A673 (cell line): ENCODE measurements at regions not wholly inside any gene's neighbourhood (a gene's known extent, or its start where the extent isn't known, plus 50 kb on each side); places are given as distances from the start of the nearest gene placed in this dataset.

Source experiments
- CTCF ChIP-seq: fragments of 300-800, 200-600 bp; sonication (generic); conservative IDR thresholded peaks from 2 replicates; pipeline ENCODE4 v1.5.1; 2017; ENCODE audit warnings: low read depth, mild to moderate bottlenecking, antibody characterized with exemption, low read length, moderate library complexity, mixed read lengths
- EZH2 ChIP-seq: fragments of 200-600 bp; sonication (generic); IDR thresholded peaks from 2 replicates; pipeline ENCODE4 v1.6.1; 2017; ENCODE audit warnings: borderline replicate concordance, low read depth, mild to moderate bottlenecking, mixed read lengths, antibody characterized with exemption, low read length; ENCODE audit not compliant: poor library complexity, severe bottlenecking

DNA sequence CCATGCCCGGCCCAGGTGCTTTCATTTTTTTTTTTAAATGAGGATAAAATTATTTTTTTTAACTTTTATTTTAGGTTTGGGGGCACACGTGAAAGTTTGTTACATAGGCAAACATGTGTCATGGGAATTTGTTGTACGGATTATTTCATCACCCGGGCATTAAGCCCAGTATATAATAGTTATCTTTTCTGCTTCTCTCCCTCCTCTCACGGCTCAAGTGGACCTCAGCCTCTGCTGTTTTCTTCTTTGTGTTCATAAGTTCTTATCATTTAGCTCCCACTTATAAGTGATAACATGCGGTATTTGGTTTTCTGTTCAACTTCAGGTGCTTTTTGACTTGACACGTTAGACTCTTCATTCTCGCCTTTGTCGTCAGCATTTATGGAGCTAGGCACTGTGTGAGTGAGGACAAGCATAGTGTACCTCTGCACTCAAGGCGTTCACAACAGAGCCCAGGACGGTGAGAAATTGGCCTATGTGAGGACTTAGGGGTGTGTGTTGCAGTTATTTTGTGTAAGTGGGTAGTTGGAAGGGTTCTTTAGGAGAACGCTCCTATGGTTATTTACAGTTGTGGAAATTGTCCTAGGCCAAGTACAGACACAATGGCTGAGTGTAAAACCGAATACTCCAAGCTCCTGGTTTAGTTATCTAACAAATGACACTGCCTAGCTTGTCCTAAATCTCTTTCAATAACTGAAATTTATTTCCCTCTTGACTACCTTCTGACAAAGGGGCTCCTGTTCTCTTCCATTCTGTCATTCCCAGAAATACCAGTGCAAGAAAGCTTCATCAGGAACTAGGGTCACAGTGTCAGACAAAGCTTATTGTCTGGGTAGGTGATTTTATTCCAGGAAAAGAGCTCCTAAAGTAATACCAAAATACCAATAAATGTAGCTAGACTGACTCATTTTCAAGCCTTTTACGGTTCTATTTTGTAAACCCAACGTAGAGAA is 200.5 kb upstream of the PRICKLE1 start:
- TF ChIP-seq CTCF (no peak), EZH2 (no peak)
